ENCODE measurements at regions not wholly inside any gene's neighbourhood (a gene's known extent, or its start where the extent isn't known, plus 50 kb on each side); places are given as distances from the start of the nearest gene placed in this dataset.
"Not testable (repeated sequence)": the region's sequence is repeated elsewhere in the genome, so short reads cannot be mapped to it uniquely, and the experiment has no call there.

GRCh38 chr5:116799401-116799800 lies 224.8 kb upstream of the SEMA6A start:
- no peak for DNase-seq

- no peak for DNase-seq
These were observed 220.6 kb upstream of the SEMA6A start for GRCh38 chr5:116795189-116795588.

GRCh38 chr5:116789522-116789921 lies 214.9 kb upstream of the SEMA6A start:
- no peak for DNase-seq

GRCh38 chr5:116788851-116789403 lies 214.3 kb upstream of the SEMA6A start:
- DNase-seq = no peak

- no peak for DNase-seq
These were observed 212.9 kb upstream of the SEMA6A start for GRCh38 chr5:116787570-116787969.

GRCh38 chr5:116785106-116785505 lies 210.5 kb upstream of the SEMA6A start:
- no peak for DNase-seq

- DNase-seq = no peak
These were observed 205.2 kb upstream of the SEMA6A start for GRCh38 chr5:116779846-116780245.

GRCh38 chr5:116778651-116779280 lies 204.1 kb upstream of the SEMA6A start:
- no peak for DNase-seq

- DNase-seq = no peak
These were observed 203.4 kb upstream of the SEMA6A start for GRCh38 chr5:116778032-116778431.

GRCh38 chr5:116773926-116774325 lies 199.3 kb upstream of the SEMA6A start:
- DNase-seq = no peak

GRCh38 chr5:116772806-116773205 lies 198.2 kb upstream of the SEMA6A start:
- DNase-seq = no peak

GRCh38 chr5:116772152-116772501 lies 197.5 kb upstream of the SEMA6A start:
- DNase-seq = no peak

- no peak for DNase-seq
These were observed 197.0 kb upstream of the SEMA6A start for GRCh38 chr5:116771466-116772151.

- DNase-seq = not testable (repeated sequence)
These were observed 195.3 kb upstream of the SEMA6A start for GRCh38 chr5:116769953-116770352.

GRCh38 chr5:116769470-116769869 lies 194.8 kb upstream of the SEMA6A start:
- no peak for DNase-seq

- peak; percentile 8 for DNase-seq
These were observed 191.9 kb upstream of the SEMA6A start for GRCh38 chr5:116766470-116766947.

- DNase-seq = no peak
These were observed 190.8 kb upstream of the SEMA6A start for GRCh38 chr5:116765441-116765840.

GRCh38 chr5:116764941-116765340 lies 190.3 kb upstream of the SEMA6A start:
- DNase-seq = no peak

GRCh38 chr5:116763987-116764866 lies 189.6 kb upstream of the SEMA6A start:
- DNase-seq = no peak

- DNase-seq = no peak
These were observed 185.4 kb upstream of the SEMA6A start for GRCh38 chr5:116759860-116760640.

- no peak for DNase-seq
These were observed 182.7 kb upstream of the SEMA6A start for GRCh38 chr5:116757326-116757725.

- DNase-seq = no peak
These were observed 181.9 kb upstream of the SEMA6A start for GRCh38 chr5:116756531-116756930.

GRCh38 chr5:116754556-116754955 lies 179.9 kb upstream of the SEMA6A start:
- DNase-seq = no peak
